ENCODE measurements at regions not wholly inside any gene's neighbourhood (a gene's known extent, or its start where the extent isn't known, plus 50 kb on each side); places are given as distances from the start of the nearest gene placed in this dataset.

GRCh38 chr5:8270246-8270645 is 401.3 kb downstream of the MTRR start:
- intact Hi-C loops (cut with DNase I; ENCODE audit: low total_unique reads), result no loop called here
- H3K27me3 ChIP-seq (replicated peaks in 1 of 7), result no peaks in the 10 kb centered on the region
- peaks cover 0 to 19% (median 8%) of the 10 kb centered on the region in 8 donors for H3K9me3 ChIP-seq
- no peak for TF ChIP-seq POLR2A (IDR thresholded peaks at IDR 0.05)
- no peak for TF ChIP-seq POLR2AphosphoS5 (IDR thresholded peaks at IDR 0.05)
- TF ChIP-seq CTCF (IDR thresholded peaks at IDR 0.05 in 8 of 11, conservative IDR thresholded peaks at IDR 0.05 in 3 of 11), result no peak
- no peak overlapping the region for H3K4me3 ChIP-seq
- no peaks in the 10 kb centered on the region for H3K36me3 ChIP-seq
- no peaks in the 10 kb centered on the region for H3K4me1 ChIP-seq
- no peak overlapping the region for H3K27ac ChIP-seq
- WGBS, 5 donors, result 85 to 94% (median 90%) methylated on average over 2 of the region's 2 CpGs
- no peak for DNase-seq

DNA sequence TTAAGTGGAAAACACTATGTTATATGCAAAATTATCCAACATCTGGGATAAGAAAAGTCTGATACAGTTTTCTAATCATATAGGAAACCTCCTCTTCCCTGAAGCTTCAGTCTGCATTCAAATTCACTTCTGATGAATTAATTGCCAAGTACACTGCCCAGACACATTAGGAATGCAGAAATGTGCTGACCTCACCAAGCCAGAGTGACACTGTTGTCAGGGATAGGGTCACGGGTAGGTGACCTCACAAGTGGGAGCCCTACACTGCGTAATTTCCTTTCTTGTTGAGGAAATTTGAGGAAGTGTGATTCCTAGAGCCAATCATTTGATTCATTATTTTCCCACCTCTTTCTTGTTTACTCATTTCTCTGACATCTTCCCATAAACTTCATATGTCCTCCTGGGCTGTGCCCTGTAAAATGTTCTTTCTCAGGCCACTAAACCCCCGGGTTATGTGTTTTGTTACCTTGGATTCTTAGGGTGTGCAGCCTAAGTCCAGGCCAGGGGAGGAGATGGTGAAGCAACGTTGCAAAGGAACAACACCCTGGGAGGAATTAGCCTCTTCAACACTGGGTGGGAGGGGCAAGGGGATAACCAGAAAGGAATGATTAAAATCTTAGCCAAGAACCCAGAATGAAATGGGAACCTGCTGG is 411.9 kb downstream of the MTRR start:
- no peak for TF ChIP-seq POLR2AphosphoS5 (IDR thresholded peaks at IDR 0.05)
- Histone ChIP-seq H3K9me3 (peaks cover 0 to 3% (median 0%) of the 10 kb centered on the region in 8 donors), H3K36me3 (no peaks in the 10 kb centered on the region), H3K27ac (no peak overlapping the region), H3K4me1 (no peaks in the 10 kb centered on the region), H3K27me3 (replicated peaks in 1 of 7) (no peaks in the 10 kb centered on the region), H3K4me3 (no peak overlapping the region)
- 54 to 72% (median 59%) methylated on average over 4 of the region's 4 CpGs for WGBS, 5 donors
- intact Hi-C loops (cut with DNase I; ENCODE audit: low total_unique reads), result no loop called here
- DNase-seq, result no peak

DNA sequence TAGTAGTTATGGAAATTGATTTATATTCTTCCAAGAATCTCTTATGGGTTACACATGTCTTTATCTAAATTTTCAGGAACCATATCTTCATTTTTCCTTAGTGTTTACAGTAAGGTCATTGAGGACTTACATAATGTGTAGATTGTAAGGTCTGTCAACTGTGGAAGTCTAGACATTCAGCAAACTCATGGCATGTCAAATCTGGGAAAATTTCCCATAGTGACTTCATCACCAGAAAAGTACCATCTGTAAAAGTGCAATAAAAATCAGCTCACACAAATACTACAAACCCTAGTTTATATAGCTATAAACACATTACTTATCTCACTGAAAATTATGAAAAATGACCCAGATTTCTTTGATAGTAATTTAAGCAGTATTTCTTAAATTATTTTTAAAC is 419.4 kb downstream of the MTRR start:
- no peak for TF ChIP-seq CTCF (IDR thresholded peaks at IDR 0.05 in 8 of 11, conservative IDR thresholded peaks at IDR 0.05 in 3 of 11)
- no peak for TF ChIP-seq POLR2AphosphoS5 (IDR thresholded peaks at IDR 0.05)
- no peak for TF ChIP-seq POLR2A (IDR thresholded peaks at IDR 0.05)
- DNase-seq, result no peak
- no peaks in the 10 kb centered on the region for H3K27me3 ChIP-seq (replicated peaks in 1 of 7)

DNA sequence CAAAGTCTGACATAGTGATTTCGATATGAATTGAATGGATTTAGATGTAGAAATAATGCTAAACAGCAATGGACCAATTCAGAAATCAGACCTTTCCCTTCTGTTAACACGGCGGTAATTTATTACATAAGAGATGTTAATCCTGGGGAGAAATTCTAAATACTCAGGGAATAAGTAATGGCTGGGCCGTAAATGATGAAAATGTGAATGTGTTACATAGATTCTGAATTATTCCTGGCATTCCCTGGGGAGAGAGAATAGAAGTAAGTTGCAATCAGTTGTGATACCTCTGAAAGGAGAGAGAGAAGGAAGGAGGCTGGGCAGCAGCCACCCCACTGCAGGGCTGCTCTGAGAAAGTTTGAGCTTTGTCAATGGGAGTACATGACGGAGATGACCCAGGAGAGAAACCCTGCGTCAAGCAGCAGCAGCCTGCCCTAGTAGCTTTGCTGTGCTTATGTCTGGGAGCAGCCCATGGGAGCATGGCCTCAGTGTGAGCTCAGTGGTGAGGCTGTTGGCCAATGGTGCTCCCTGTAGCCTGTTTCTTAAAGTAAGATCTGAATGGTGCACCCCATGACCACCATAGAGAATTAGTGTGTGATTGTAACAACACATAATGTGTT is 420.1 kb downstream of the MTRR start:
- TF ChIP-seq CTCF (IDR thresholded peaks at IDR 0.05 in 8 of 11, conservative IDR thresholded peaks at IDR 0.05 in 3 of 11) (no peak), POLR2A (IDR thresholded peaks at IDR 0.05) (no peak), POLR2AphosphoS5 (IDR thresholded peaks at IDR 0.05) (no peak)
- no peak for DNase-seq
- Histone ChIP-seq H3K27me3 (replicated peaks in 1 of 7) (no peaks in the 10 kb centered on the region), H3K4me1 (no peaks in the 10 kb centered on the region), H3K4me3 (no peak overlapping the region), H3K9me3 (peaks cover 0 to 5% (median 1%) of the 10 kb centered on the region in 8 donors), H3K27ac (no peak overlapping the region), H3K36me3 (no peaks in the 10 kb centered on the region)
- intact Hi-C loops (cut with DNase I; ENCODE audit: low total_unique reads), result no loop called here
- 82 to 89% (median 83%) methylated on average over 6 of the region's 6 CpGs for WGBS, 5 donors

More for the DNA sequence above, 419.4 kb downstream of the MTRR start:
- intact Hi-C loops (cut with DNase I; ENCODE audit: low total_unique reads), result no loop called here
- H3K4me3 ChIP-seq, result no peak overlapping the region
- peaks cover 0 to 5% (median 1%) of the 10 kb centered on the region in 8 donors for H3K9me3 ChIP-seq
- H3K36me3 ChIP-seq, result no peaks in the 10 kb centered on the region
- H3K27ac ChIP-seq, result no peak overlapping the region
- H3K4me1 ChIP-seq, result no peaks in the 10 kb centered on the region
